H1 (cell line): ENCODE measurements at regions not wholly inside any gene's neighbourhood (a gene's known extent, or its start where the extent isn't known, plus 50 kb on each side); places are given as distances from the start of the nearest gene placed in this dataset.

Experiments
- ATF2 ChIP-seq: IDR thresholded peaks from 2 replicates; pipeline ENCODE4 v1.6.1; 2012; ENCODE audit warnings: low read length, inconsistent platforms
- EZH2 ChIP-seq: fragments of 200-600 bp; sonication (generic); IDR thresholded peaks from 2 replicates; pipeline ENCODE4 v1.7.1; 2012; ENCODE audit warnings: low read depth, mild to moderate bottlenecking, moderate library complexity, low read length, inconsistent platforms; ENCODE audit not compliant: severe bottlenecking

GRCh38 chr9:82606492-82607382 is 456.2 kb downstream of the RASEF start (continued):
- TF ChIP-seq ATF2 (no peak), EZH2 (no peak)
